Activated CD4-positive, alpha-beta T cell treated with anti-CD3 and anti-CD28 coated beads, Interleukin-2, amount 10 ng/mL, durations not matched to agents 7 days and 5 days (primary cell): ENCODE measurements at regions not wholly inside any gene's neighbourhood (a gene's known extent, or its start where the extent isn't known, plus 50 kb on each side); places are given as distances from the start of the nearest gene placed in this dataset.

Source experiments
- CTCF ChIA-PET: fragments of 350-600 bp; sonication (Branson Sonifier 250); formaldehyde crosslinking; loops from one replicate; lab custom pipeline; 2021; ENCODE audit warnings: antibody characterized with exemption; lab: Charles Lee
- POLR2A ChIA-PET: fragments of 350-600 bp; sonication (Branson Sonifier 250); formaldehyde crosslinking; loops from one replicate; lab custom pipeline; 2021; ENCODE audit warnings: antibody characterized with exemption; lab: Charles Lee
- DNase-seq: peaks from one replicate; pipeline ENCODE4 v3.0.0-alpha.2; 2020
- H3K27ac Mint-ChIP-seq: one replicate; pipeline ENCODE4 v1.8.0; 2021; ENCODE audit warnings: mild to moderate bottlenecking, moderate library complexity, mixed read lengths
- H3K27me3 Mint-ChIP-seq: one replicate; pipeline ENCODE4 v1.8.0; 2021; ENCODE audit warnings: mixed read lengths
- H3K36me3 Mint-ChIP-seq: one replicate; pipeline ENCODE4 v1.8.0; 2021; ENCODE audit warnings: low read depth, mixed read lengths
- H3K4me1 Mint-ChIP-seq: one replicate; pipeline ENCODE4 v1.8.0; 2021; ENCODE audit warnings: mixed read lengths
- H3K4me3 Mint-ChIP-seq: one replicate; pipeline ENCODE4 v1.8.0; 2021; ENCODE audit warnings: mild to moderate bottlenecking, moderate library complexity, mixed read lengths
- H3K9me3 Mint-ChIP-seq: one replicate; pipeline ENCODE4 v1.8.0; 2021; ENCODE audit warnings: mixed read lengths

- no peak for DNase-seq
- H3K27me3 Mint-ChIP-seq: peaks cover 5% of the 10 kb centered on the region
- no peak overlapping the region for H3K4me3 Mint-ChIP-seq
- H3K27ac Mint-ChIP-seq: no peak overlapping the region
- H3K36me3 Mint-ChIP-seq: no peaks in the 10 kb centered on the region
- H3K9me3 Mint-ChIP-seq: no peaks in the 10 kb centered on the region
- H3K4me1 Mint-ChIP-seq: no peaks in the 10 kb centered on the region
- CTCF ChIA-PET: no interaction called here
- POLR2A ChIA-PET: no interaction called here
Observed at GRCh38 chr2:239531456-239532241, 130.8 kb upstream of the HDAC4 start.

DNA sequence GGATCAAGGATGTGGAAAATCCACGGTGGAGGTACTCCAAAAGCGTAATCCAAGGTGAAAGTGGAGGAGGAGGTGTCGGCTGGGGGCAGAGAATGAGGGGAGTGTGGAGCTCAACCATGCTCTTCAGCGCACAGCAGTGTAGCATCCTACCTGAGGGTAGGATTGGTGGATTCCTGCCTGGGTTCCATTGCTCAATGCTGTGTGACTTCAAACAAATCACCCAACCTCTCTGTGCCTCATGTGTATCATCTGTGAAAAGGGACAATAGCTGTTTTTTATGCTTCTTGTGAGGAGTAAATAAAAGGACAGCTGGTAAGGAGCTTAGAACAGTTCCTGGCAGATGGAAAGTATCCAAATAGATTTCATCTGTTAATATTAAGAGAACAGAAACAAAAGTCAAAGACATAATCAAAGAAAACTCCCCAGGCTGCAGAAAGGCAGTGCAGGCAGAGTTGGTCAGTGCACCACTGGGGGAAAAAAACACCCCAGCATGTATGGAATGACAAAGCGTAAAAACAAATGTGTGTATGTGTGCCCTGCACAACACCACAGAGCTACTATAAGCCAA lies 130.0 kb upstream of the HDAC4 start:
- POLR2A ChIA-PET: no interaction called here
- peaks cover 5% of the 10 kb centered on the region for H3K27me3 Mint-ChIP-seq

GRCh38 chr2:239529313-239530015 lies 128.6 kb upstream of the HDAC4 start:
- no peaks in the 10 kb centered on the region for H3K4me1 Mint-ChIP-seq
- H3K27me3 Mint-ChIP-seq: peaks cover 5% of the 10 kb centered on the region
- H3K4me3 Mint-ChIP-seq: no peak overlapping the region
- CTCF ChIA-PET: interaction anchor here (1.1 kb wide), 1 partner anchor 11 kb away, joined by 4 read pairs; no protein-coding TSS in a partner anchor
- H3K9me3 Mint-ChIP-seq: no peaks in the 10 kb centered on the region
- H3K36me3 Mint-ChIP-seq: no peaks in the 10 kb centered on the region
- no peak overlapping the region for H3K27ac Mint-ChIP-seq
- POLR2A ChIA-PET: no interaction called here
- no peak for DNase-seq

More for the DNA sequence above, 130.0 kb upstream of the HDAC4 start:
- Mint-ChIP-seq H3K4me3 (no peak overlapping the region), H3K27ac (no peak overlapping the region), H3K36me3 (no peaks in the 10 kb centered on the region), H3K9me3 (no peaks in the 10 kb centered on the region), H3K4me1 (no peaks in the 10 kb centered on the region)
- CTCF ChIA-PET: interaction anchor here (1.1 kb wide), 1 partner anchor 9 kb away, joined by 4 read pairs; no protein-coding TSS in a partner anchor
- DNase-seq: no peak

DNA sequence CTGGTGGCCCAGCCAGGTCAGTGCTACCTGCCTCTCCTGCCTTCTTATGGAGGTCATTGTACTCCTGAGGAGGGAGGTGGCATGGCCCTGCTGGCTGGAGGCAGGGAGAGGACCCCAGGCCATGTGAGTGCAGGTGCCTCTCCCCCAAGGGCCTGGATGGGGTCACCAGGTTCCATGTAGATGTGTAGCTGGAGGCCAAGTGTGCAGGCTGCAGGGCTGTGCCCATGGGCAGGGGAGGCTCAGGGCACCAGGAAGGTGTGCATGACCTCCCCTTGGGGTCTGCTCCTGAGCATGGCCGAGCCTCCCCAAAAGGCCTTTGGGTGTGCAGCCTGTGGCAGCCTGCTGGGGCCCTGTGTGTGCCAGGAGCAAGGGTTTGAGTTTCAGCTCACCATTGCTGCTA lies 128.1 kb upstream of the HDAC4 start:
- no peaks in the 10 kb centered on the region for H3K4me1 Mint-ChIP-seq
- no peaks in the 10 kb centered on the region for H3K36me3 Mint-ChIP-seq
- DNase-seq: no peak
- POLR2A ChIA-PET: no interaction called here
- H3K4me3 Mint-ChIP-seq: no peak overlapping the region
- CTCF ChIA-PET: no interaction called here
- H3K27ac Mint-ChIP-seq: no peak overlapping the region
- no peaks in the 10 kb centered on the region for H3K9me3 Mint-ChIP-seq
- peaks cover 5% of the 10 kb centered on the region for H3K27me3 Mint-ChIP-seq

DNA sequence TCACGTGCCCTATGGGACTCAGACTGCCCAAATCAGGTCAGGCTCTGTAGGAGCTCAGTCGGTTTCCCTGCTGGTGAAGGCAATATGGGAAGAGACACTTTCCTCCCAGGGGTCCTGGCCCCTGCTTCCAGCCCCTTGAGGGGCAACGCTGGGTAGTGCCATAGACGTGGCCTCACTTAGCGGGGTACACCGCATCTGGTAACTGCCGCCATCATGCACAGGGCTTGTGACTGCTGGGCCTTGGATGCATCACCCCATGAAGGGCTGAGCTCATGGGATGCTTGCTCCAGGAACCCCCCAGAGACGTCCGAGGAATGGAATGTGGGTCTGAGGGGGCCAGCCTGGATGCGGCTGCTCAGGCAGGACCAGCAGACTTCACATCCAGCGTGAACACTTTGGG lies 127.3 kb upstream of the HDAC4 start:
- no peaks in the 10 kb centered on the region for H3K4me1 Mint-ChIP-seq
- CTCF ChIA-PET: no interaction called here
- no peak overlapping the region for H3K27ac Mint-ChIP-seq

GRCh38 chr2:239526666-239527415 lies 126.0 kb upstream of the HDAC4 start:
- ChIA-PET CTCF (no interaction called here), POLR2A (no interaction called here)
- H3K27ac Mint-ChIP-seq: no peak overlapping the region
- peaks cover 5% of the 10 kb centered on the region for H3K27me3 Mint-ChIP-seq
- no peak for DNase-seq
- no peaks in the 10 kb centered on the region for H3K9me3 Mint-ChIP-seq
- no peak overlapping the region for H3K4me3 Mint-ChIP-seq
- no peaks in the 10 kb centered on the region for H3K4me1 Mint-ChIP-seq
- H3K36me3 Mint-ChIP-seq: no peaks in the 10 kb centered on the region

More for the DNA sequence above, 127.3 kb upstream of the HDAC4 start:
- H3K4me3 Mint-ChIP-seq: no peak overlapping the region
- peaks cover 5% of the 10 kb centered on the region for H3K27me3 Mint-ChIP-seq
- no peak for DNase-seq
- H3K9me3 Mint-ChIP-seq: no peaks in the 10 kb centered on the region
- POLR2A ChIA-PET: no interaction called here
- no peaks in the 10 kb centered on the region for H3K36me3 Mint-ChIP-seq

- POLR2A ChIA-PET: no interaction called here
- DNase-seq: no peak
- Mint-ChIP-seq H3K27me3 (peaks cover 5% of the 10 kb centered on the region), H3K27ac (no peak overlapping the region), H3K36me3 (no peaks in the 10 kb centered on the region), H3K9me3 (no peaks in the 10 kb centered on the region), H3K4me3 (no peak overlapping the region), H3K4me1 (no peaks in the 10 kb centered on the region)
- CTCF ChIA-PET: no interaction called here
Observed at GRCh38 chr2:239526038-239526437, 125.2 kb upstream of the HDAC4 start.

- ChIA-PET POLR2A (no interaction called here), CTCF (no interaction called here)
- Mint-ChIP-seq H3K27me3 (no peaks in the 10 kb centered on the region), H3K4me3 (no peak overlapping the region), H3K36me3 (no peaks in the 10 kb centered on the region), H3K9me3 (no peaks in the 10 kb centered on the region), H3K4me1 (no peaks in the 10 kb centered on the region), H3K27ac (no peak overlapping the region)
- DNase-seq: no peak
Observed at GRCh38 chr2:239523954-239524330, 123.1 kb upstream of the HDAC4 start.

- DNase-seq: no peak
- no peak overlapping the region for H3K27ac Mint-ChIP-seq
- no peaks in the 10 kb centered on the region for H3K9me3 Mint-ChIP-seq
- H3K4me3 Mint-ChIP-seq: no peak overlapping the region
- POLR2A ChIA-PET: no interaction called here
- no peaks in the 10 kb centered on the region for H3K36me3 Mint-ChIP-seq
- CTCF ChIA-PET: interaction anchor here (0.8 kb wide), 1 partner anchor 727 kb away, joined by 3 read pairs; no protein-coding TSS in a partner anchor
- no peaks in the 10 kb centered on the region for H3K4me1 Mint-ChIP-seq
- no peaks in the 10 kb centered on the region for H3K27me3 Mint-ChIP-seq
Observed at GRCh38 chr2:239523147-239523953, 122.5 kb upstream of the HDAC4 start.

- no peaks in the 10 kb centered on the region for H3K4me1 Mint-ChIP-seq
Observed at GRCh38 chr2:239522740-239523119, 121.9 kb upstream of the HDAC4 start.

DNA sequence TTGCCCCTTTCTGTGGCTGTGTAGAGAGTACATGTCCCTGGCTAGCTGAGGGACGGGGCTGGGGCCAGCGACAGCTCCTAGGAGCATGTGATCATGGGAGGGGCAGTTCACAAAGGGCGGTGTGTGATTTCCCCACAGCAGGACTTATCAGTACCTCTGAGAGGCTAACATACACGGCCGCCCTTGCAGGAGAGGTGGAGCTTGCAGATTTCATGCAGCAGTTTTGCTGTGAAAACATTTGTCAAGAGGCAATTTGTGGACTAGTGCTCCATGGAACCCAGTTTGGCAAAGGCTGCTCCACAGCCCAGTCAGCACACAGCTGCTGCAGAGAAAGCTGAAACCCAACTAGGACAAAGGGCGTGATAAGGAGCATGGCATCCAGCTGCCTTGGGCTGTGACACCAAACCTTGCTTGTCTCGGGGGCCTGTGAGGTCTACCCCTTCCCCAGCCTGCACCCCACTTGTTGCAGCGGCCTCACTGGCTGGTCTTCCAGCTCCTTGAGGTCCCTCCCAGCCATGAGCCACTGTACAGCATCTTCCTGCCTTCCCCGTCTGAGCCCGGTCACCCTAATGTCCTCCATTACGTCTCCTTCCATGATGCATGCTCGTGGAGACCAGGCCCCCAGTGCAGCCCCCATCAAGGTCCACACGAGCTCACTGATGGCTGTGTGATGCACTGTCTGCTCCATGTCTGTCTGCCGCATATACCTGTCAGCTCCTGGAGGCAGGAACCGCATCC lies 121.4 kb upstream of the HDAC4 start:
- Mint-ChIP-seq H3K36me3 (no peaks in the 10 kb centered on the region), H3K27me3 (no peaks in the 10 kb centered on the region), H3K27ac (no peak overlapping the region), H3K4me1 (no peaks in the 10 kb centered on the region), H3K9me3 (no peaks in the 10 kb centered on the region), H3K4me3 (no peak overlapping the region)
- no peak for DNase-seq
- CTCF ChIA-PET: interaction anchor here (0.9 kb wide), 1 partner anchor 17 kb away, joined by 3 read pairs; no protein-coding TSS in a partner anchor
- POLR2A ChIA-PET: no interaction called here

More at GRCh38 chr2:239522740-239523119, 121.9 kb upstream of the HDAC4 start:
- no peaks in the 10 kb centered on the region for H3K27me3 Mint-ChIP-seq
- DNase-seq: no peak
- H3K27ac Mint-ChIP-seq: no peak overlapping the region
- ChIA-PET CTCF (interaction anchor here (0.8 to 0.9 kb wide), 2 partner anchors 17 to 727 kb away, joined by 3 read pairs; no protein-coding TSS in a partner anchor), POLR2A (no interaction called here)
- no peaks in the 10 kb centered on the region for H3K36me3 Mint-ChIP-seq
- no peak overlapping the region for H3K4me3 Mint-ChIP-seq
- H3K9me3 Mint-ChIP-seq: no peaks in the 10 kb centered on the region

DNA sequence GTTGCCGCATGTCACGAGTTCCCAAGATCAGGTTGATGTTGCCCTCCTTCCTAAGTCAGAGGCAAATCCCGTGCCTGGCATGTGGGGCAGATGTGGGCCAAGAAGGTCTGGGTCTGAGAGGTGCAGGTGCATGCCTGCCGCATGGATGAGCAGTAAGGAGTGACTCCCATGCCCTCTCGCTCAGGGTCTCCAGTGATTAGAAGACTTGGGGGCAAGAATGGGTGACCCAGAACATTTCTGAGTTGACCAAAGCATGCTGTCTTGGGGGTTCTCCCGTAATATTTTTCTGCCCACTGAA lies 120.6 kb upstream of the HDAC4 start:
- CTCF ChIA-PET: no interaction called here
- no peak overlapping the region for H3K4me3 Mint-ChIP-seq

More for the DNA sequence above, 120.6 kb upstream of the HDAC4 start:
- DNase-seq: no peak
- no peaks in the 10 kb centered on the region for H3K27me3 Mint-ChIP-seq
- H3K4me1 Mint-ChIP-seq: no peaks in the 10 kb centered on the region
- no peaks in the 10 kb centered on the region for H3K36me3 Mint-ChIP-seq
- no peaks in the 10 kb centered on the region for H3K9me3 Mint-ChIP-seq
- no peak overlapping the region for H3K27ac Mint-ChIP-seq
- POLR2A ChIA-PET: no interaction called here
